ENCODE measurements at regions not wholly inside any gene's neighbourhood (a gene's known extent, or its start where the extent isn't known, plus 50 kb on each side); places are given as distances from the start of the nearest gene placed in this dataset.

DNA sequence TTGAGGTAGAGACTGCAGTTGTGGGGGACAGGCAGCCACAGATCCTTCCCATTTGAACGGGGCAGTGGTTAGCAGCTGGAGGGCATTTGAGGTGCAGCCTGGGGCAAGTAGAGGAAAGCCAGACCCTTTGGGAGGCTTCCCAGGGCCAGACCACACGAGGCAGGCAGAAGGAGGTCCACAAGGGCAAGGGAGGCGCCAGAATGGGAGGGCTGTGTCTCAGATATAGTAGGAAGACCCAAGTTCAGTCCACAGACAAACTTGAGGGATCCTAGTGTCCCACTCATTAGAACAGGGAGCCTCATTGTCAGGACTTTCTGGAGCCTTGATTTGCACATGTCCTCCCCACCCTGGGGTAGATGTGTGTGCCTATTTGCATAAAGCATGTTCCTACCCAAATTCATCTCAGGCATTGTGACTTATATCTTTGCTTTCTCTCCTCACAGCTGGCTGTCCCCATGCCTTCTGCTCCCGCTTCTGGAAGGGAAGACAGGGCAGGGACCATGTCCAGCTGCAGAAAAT, 166.0 kb downstream of the VEGFA start:
- DNase-seq (ENCODE audit: low spot score) = no peak
- TF ChIP-seq, protein P1, sequence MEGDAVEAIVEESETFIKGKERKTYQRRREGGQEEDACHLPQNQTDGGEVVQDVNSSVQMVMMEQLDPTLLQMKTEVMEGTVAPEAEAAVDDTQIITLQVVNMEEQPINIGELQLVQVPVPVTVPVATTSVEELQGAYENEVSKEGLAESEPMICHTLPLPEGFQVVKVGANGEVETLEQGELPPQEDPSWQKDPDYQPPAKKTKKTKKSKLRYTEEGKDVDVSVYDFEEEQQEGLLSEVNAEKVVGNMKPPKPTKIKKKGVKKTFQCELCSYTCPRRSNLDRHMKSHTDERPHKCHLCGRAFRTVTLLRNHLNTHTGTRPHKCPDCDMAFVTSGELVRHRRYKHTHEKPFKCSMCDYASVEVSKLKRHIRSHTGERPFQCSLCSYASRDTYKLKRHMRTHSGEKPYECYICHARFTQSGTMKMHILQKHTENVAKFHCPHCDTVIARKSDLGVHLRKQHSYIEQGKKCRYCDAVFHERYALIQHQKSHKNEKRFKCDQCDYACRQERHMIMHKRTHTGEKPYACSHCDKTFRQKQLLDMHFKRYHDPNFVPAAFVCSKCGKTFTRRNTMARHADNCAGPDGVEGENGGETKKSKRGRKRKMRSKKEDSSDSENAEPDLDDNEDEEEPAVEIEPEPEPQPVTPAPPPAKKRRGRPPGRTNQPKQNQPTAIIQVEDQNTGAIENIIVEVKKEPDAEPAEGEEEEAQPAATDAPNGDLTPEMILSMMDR (IDR thresholded peaks at IDR 0.05) = no peak
- H3K27ac ChIP-seq = no peak overlapping the region

DNA sequence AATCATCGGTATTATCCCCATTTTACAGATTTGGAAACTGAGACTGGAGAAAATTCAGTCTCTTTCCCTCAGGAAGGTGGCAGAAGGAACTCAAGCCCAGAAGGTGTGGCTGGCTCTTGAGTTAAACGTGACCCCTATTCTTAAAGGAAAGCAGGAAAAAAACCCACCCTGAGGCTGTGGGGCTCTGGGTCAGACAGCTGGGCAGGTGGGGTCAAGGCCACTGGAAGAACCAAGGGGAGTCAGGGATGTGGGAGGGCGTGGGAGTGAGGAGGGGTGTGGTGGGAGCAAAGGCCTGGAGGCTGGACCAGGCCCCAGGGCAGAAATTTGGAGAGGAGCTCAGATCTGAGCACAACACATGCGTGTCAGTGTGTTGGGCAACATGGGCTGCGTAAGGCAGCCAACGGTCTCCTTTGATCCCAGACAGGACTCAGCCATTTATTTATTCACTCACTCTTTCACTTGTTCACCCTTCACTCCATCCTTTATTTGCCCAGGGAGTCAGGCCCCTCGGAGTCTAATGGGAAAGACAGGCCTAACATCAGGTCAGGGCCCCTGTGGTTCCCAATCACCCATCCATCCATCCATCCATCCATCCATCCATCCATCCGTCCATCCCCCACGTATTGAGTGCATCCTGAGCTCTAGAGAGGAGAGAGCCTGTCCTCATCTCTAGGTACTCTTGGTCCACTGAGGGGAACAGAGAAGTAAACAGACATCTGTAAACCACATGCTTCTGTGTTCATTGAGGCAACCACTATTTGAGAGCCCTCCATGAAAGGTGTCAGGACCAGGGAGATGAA, 165.0 kb downstream of the VEGFA start:
- H3K27ac ChIP-seq = no peak overlapping the region
- DNase-seq (ENCODE audit: low spot score) = no peak

More for the DNA sequence above, 166.0 kb downstream of the VEGFA start:
- H3K4me3 ChIP-seq = no peak overlapping the region

GRCh38 chr6:43934183-43934802, 164.3 kb downstream of the VEGFA start:
- DNase-seq (ENCODE audit: low spot score) = no peak
- Histone ChIP-seq H3K27ac (no peak overlapping the region), H3K4me3 (no peak overlapping the region)
- TF ChIP-seq, protein P1 (IDR thresholded peaks at IDR 0.05) = no peak

More for the DNA sequence above, 165.0 kb downstream of the VEGFA start:
- TF ChIP-seq, protein P1 (IDR thresholded peaks at IDR 0.05) = no peak
- H3K4me3 ChIP-seq = no peak overlapping the region

DNA sequence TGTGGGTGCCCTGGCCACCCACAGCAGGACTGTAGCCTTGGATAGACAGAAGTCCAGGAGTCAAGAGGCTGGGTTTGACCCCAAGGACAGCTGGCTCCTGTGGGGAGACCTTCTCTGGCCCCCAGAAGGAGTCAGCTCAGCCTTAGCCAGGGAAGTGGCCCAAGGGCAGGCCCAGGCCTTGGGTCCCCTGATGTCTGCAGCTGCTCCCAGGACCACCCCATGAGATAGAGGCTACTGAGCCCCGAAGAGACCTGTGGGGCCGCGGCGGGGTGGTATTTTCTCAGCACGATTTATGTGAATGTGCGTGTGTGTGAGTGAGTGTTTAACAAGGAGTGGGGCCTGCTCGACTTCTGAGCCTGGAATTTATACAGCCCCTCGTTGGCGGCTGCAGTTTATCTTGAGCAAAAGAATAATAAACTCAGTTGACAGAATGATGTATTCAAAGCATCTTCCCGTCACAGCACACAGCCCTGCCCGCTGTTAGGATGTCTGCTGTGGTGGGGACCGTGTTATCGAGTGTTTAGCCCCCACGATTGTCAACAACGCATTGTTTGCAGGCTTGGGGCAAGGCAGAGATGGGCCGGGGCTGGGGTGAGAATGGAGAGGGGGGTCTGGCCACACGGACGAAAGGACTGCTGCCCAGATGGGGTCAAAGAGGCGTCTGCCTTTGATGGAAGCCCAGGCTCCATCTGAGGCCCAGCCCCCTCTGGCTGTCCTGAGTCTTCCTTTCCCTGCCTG, 163.3 kb downstream of the VEGFA start:
- Histone ChIP-seq H3K27ac (no peak overlapping the region), H3K4me3 (no peak overlapping the region)
- DNase-seq (ENCODE audit: low spot score) = no peak
- TF ChIP-seq, protein P1 (IDR thresholded peaks at IDR 0.05) = no peak

GRCh38 chr6:43932259-43933147, 162.5 kb downstream of the VEGFA start:
- TF ChIP-seq, protein P1 (IDR thresholded peaks at IDR 0.05) = no peak
- DNase-seq (ENCODE audit: low spot score) = no peak
- H3K4me3 ChIP-seq = no peak overlapping the region
- no peak overlapping the region for H3K27ac ChIP-seq

DNA sequence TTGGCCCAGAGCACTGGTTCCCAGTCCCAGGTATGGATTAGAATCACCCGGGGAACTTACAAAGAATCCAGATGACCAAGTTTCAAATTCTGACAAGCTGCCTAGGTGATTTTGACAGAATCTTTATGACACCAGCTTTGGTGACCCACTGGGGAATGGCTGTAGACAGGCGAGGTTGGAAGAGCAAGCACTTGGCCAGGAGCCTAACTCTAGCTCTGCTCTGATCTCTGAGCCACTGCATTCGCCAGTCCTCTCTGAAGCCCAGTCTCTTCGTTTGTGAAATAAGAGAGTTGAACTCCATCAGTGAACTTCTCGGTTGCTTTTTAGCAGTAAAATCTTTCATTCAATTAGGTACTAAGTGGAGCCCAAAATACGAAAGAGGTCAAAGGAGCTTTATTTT, 161.2 kb downstream of the VEGFA start:
- H3K27ac ChIP-seq = no peak overlapping the region
- DNase-seq (ENCODE audit: low spot score) = no peak
- TF ChIP-seq, protein P1 (IDR thresholded peaks at IDR 0.05) = no peak
- no peak overlapping the region for H3K4me3 ChIP-seq

All from coronary artery (tissue), 2 donors.